H4 (cell line): ENCODE measurements at regions not wholly inside any gene's neighbourhood (a gene's known extent, or its start where the extent isn't known, plus 50 kb on each side); places are given as distances from the start of the nearest gene placed in this dataset.
"Not testable (repeated sequence)": the region's sequence is repeated elsewhere in the genome, so short reads cannot be mapped to it uniquely, and the experiment has no call there.

ENCODE experiments used
- DNase-seq: peaks from one replicate; pipeline ENCODE4 v3.0.0-alpha.2; 2015; ENCODE audit warnings: low spot score

DNA sequence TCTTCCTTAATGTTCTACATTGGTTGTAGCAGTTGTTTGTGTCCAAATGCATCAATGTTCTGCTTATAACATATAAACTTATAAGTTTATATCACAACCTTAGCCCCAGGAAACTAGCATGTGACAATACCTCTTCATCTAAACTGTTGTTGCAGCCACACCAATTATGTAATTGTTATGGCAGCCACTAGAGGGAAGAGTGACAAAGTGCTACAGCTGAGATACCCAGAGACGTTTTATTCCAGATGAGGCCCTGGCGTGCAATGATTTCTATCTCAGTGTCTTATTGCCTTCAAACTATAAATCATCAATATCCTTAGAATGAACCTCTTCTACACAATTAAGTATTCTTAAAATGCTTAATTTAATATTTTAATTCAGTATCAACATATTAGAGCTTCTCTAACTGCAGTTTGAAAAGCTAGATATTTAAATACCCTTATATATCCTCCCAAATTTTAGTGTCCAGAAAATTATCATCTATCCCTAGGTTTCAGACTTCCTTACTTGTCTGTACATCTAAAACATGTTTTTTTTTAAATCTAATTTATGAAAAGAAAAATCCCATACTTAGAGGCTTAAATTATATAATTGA is 171.6 kb downstream of the PCDH10 start:
- DNase-seq: peak; percentile 42

DNA sequence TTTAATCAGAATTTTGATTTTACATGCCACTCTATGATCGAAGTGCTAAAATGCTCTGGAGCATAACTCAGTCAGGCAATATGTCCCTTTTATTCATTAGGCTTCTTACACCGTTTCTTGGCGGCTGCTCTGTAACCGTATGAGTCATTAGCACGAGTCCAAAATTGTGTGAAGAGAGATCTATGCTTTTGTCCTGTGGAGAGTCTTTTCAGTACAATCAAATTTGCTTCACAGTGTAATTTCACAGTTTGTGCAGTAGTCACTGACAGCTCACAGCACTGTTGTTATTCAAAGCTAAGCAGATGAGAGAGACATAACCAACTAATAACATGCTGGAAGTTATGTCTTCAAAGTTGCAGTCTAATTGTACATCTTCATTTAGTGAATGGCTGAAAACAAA is 167.8 kb downstream of the PCDH10 start:
- no peak for DNase-seq

DNA sequence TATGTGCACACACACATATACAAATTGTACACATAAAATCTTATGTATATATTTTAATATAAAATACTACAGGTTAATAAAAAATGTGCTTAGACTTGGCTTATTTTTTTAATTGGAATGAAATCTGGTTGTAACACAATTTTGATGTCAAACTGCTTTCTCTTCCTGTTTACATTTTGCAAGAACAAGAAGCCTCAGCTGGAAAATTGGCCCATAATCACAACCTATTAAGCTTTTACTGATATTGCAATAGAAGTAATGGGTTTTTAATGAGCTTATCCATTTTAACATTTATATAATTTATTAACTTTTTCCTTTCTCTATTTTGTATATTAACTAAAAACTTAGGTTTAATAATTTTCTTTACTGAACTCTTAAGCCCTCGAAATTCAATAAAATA is 165.9 kb downstream of the PCDH10 start:
- no peak for DNase-seq

DNA sequence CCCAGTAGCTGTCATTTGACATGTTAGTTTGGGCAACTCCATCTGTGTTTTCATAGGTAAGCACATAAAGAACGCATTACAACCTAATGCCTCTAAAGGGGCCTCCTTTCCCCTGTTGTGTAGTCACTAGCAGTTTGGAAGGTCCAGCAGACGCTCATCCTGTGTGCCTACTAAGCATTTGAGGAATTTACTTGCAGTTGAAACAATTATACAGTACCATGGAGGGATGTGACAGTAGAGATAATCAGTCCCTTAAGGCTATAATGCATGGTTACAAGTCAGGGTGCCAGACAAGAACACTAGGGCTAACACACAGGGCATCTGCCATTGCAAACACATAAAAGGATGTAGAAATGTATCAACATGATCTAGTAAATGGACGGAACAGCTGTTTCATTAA is 138.3 kb downstream of the PCDH10 start:
- no peak for DNase-seq

DNA sequence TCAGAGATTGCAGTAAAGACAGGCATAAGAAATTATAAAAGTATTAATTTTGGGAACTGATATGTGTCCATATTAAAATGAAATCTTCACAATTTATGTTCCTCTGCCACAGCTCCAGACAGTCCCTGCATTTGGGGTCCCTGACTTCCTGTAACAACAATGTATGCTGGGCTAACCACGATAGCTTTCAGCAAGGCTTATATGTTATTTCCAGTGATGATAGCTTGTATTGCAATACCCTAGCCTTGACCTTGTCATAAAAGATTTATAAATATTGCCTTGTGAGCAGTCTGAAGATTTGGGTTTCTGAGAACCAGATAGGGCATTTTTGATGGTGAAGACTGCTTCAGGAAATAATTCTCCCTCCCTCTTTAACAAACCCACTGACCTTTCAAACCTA is 129.5 kb downstream of the PCDH10 start:
- no peak for DNase-seq

DNA sequence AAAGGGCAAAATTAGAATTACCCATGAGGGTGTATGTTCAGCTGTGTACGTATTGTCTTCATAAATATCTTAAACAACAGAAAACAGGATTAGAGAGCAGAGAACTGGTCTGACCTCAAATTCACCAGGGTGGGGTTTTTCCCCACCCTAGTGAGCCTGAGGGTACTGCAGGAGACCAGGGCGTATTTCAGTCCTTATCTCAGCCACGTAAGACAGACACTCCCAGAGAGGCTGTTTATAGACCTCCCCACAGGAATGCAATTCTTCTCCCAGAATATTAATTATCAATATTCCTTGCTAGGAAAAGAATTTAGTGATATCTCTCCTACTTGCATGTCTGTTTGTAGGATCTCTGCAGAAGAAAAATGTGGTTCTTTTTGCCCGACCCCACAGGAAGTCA is 128.8 kb downstream of the PCDH10 start:
- DNase-seq: not testable (repeated sequence)

DNA sequence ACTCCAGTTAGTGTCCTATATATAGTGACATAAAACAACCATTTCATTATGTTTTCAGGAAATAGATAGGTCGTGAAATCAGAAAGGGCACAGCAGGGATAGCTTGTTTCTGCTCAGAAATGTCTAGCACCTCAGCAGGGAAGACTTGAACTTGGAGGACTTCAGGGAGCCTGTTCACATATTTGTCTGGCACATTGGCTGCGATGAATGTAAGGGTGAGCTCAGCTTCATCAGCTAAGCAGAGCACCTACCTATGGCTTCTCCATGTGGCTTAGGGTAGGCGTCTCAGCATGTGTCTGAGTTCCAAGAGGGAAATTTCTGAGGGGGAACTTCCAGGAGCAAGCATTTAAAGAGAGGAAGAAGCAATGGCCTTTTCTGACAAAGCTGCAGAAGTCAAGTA is 126.2 kb downstream of the PCDH10 start:
- DNase-seq: no peak

DNA sequence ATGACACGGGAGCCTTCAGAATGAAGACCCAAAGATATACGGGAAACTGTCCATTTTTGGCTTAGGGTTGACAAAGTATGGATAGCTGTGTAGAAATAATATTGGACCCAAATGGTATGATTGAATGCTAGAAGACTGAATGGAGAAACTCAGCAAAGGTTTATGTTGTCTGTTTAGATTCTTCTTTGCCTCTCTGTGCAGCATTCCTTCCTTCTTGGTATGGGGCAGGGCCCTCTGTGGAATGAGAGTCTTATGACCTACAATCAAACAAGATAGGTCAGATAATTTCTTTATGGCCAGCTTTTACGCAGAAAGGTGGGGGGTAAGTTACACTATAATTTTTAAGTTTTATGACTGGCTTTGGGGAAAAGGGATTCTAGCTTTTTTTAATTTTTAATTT is 124.3 kb downstream of the PCDH10 start:
- no peak for DNase-seq

DNA sequence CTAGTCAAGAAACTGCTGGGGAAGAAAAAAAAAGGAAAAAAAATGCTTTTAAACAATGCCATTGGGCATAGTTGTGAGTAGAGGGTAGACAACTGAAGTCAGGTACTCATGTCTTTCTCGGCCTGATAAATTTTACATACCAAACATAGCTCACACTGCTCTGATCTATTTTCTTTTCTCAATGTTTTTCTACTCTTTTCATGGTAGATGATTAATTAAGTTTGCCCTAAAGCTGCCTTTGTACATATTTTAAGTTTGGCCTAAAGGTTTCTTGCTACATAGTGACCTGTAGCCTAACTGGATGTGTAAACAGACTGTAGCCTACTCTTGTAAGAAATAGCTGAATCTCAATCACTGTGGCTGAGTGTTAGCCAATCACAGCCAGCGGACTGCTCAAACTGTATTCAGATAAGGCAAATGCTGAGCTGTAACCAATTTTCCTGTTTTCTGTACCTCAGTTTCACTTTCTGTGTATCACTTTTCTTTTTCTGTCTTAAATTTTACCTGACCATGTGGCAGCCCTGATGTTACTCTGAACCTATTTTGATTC is 121.0 kb downstream of the PCDH10 start:
- no peak for DNase-seq

DNA sequence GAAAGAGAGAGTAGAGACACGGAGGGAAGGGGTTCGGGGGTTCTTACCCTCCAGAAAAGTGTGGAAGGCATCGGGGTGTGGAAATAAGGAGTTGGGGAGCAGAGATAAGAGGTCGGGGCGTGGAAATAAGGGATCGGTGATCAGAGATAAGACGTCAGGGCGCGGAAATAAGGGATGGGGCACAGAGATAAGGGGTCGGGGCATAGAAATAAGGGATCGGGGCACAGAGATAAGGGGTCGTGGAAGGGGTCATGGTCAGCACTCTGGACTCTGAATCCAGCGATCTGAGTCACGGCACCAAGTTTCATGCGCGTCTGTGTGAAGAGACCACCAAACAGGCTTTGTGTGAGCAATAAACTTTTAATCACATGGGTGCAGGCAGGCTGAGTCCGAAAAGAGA is 119.1 kb downstream of the PCDH10 start:
- DNase-seq: no peak

DNA sequence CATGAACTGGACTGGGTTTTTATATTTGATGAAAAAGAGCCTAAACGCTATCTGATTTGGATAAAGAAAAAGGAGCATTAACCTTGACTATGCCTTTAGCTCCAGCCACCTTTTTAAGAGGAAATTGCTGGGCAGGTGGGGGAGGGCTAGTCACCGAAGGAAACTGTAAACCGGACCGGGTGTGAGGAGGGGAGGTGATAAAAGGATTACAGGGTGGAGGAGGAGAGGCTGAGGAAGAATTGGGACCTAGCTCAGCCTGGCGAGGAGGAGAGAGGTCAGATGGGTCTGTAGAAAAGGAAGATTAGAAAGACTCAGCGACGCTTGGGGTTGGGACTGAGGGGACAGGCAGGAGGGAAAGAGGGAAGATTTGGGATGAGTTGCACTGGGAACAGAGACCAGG is 118.4 kb downstream of the PCDH10 start:
- DNase-seq: not testable (repeated sequence)

DNA sequence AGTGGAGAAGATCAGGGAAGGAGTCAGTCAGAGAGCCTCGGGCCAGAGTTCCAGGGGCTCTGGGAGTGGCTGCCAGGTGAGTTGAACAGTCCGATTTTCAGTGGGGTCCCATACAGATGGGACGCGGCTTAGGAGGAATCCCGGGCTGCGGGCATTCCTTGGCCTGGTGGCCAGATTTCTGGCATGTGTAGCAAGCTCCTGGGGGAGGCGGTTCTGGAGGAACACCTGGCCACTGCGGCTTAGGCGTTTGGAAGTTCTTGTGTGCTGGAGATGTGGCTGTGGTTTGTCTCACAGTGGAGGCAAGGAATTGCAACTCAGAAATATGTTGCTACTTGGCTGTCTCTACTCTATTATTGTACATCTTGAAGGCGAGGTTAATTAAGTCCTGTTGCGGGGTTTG is 117.9 kb downstream of the PCDH10 start:
- not testable (repeated sequence) for DNase-seq

DNA sequence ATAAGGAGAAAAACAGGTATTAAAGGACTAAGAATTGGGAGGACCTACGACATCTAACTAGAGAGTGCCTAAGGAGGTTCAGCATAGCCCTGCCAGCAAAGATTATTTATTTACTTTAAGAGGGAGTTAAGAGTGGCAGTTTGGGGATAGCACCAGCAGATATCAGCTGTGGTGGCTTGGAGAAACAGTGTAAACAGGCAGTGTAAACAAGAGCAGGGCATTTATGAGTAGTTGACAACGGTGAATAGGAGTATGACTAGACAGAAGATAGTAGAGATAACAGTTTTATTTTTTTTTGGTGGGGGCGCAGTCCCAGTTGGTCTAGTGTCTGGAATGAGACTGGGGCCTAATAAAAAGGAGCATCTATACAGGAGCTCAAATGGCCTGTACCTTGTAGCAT is 115.2 kb downstream of the PCDH10 start:
- not testable (repeated sequence) for DNase-seq

DNA sequence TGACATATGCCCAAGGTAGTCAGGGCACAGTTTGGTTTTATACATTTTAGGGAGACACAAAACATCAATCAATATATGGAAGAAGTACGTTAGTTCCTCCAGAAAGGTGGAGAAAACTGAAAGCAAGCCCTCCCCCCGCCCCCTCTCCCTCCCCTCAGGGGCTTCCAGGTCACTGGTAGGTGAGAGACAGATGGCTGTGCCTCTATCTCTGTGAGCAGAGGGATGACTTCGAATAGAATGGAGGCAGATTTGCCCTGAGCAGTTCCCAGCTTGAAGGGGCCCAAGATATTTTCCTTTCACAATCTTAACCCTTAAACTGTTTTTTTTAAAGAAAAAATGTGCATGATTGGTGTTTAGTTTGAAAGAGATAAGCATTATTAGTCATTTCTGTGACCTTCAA is 114.0 kb downstream of the PCDH10 start:
- DNase-seq: no peak

DNA sequence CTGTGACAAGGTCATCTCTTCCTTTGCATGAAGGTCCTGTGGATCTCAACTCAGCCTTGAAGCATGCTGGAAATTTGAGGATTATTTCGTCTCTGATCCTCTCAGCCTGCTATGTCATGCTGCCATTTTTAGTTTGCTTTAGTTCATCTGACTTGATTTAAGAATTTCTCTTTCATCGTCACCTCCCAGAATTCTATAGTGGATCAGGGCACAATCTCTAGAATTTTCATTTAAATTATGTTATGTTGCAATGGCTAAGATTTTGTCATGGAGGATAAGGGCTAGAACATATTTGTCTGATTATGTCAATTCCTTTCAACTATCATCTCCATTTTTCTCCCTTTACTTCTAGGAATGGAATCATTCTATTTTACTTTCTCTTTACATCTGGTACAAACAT is 98.8 kb downstream of the PCDH10 start:
- DNase-seq: no peak

DNA sequence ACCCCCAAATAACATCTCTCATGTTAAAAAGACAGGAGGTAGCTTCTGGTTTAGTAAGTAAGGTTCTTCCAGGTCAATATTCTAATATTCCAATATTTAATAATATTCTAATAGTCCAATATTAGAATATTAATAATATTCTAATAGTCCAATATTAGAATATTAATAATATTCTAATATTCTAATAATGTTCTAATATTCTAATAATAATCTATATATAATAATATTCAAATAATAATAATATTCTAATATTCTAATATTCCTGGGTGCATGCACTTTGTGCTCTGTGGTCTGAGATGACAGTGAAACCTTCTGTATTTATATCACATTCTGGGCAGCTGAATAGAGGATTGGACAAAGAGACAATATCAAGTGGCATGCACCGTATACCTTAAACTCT is 96.1 kb downstream of the PCDH10 start:
- no peak for DNase-seq
